GM12875 (cell line): ENCODE measurements at regions not wholly inside any gene's neighbourhood (a gene's known extent, or its start where the extent isn't known, plus 50 kb on each side); places are given as distances from the start of the nearest gene placed in this dataset.

Experiments
- H3K4me3 ChIP-seq: one replicate; pipeline ENCODE4 v1.5.1; 2011; ENCODE audit warnings: low read depth, low read length, control low read depth
- CTCF ChIP-seq: IDR thresholded peaks from 2 replicates; pipeline ENCODE4 v1.5.1; 2011; ENCODE audit warnings: low read depth, mild to moderate bottlenecking, control low read depth, inconsistent platforms, low read length, moderate library complexity, borderline replicate concordance; ENCODE audit not compliant: insufficient read depth

GRCh38 chr6:14625173-14625895 is 507.8 kb downstream of the CD83 start:
- TF ChIP-seq CTCF, result no peak
- H3K4me3 ChIP-seq, result no peak overlapping the region

- H3K4me3 ChIP-seq, result no peak overlapping the region
- TF ChIP-seq CTCF, result no peak
Observed at GRCh38 chr6:14626556-14626955, 509.0 kb downstream of the CD83 start.

- no peak overlapping the region for H3K4me3 ChIP-seq
- no peak for TF ChIP-seq CTCF
Observed at GRCh38 chr6:14630016-14630415, 512.4 kb downstream of the CD83 start.

- no peak for TF ChIP-seq CTCF
- no peak overlapping the region for H3K4me3 ChIP-seq
Observed at GRCh38 chr6:14633479-14633878, 515.9 kb downstream of the CD83 start.

- no peak overlapping the region for H3K4me3 ChIP-seq
- TF ChIP-seq CTCF, result no peak
Observed at GRCh38 chr6:14634072-14634471, 516.5 kb downstream of the CD83 start.

- TF ChIP-seq CTCF, result no peak
- no peak overlapping the region for H3K4me3 ChIP-seq
Observed at GRCh38 chr6:14635195-14635594, 517.6 kb downstream of the CD83 start.

- TF ChIP-seq CTCF, result no peak
- H3K4me3 ChIP-seq, result no peak overlapping the region
Observed at GRCh38 chr6:14635934-14636591, 518.5 kb downstream of the CD83 start.
